Endothelial cell of umbilical vein (primary cell): ENCODE measurements at regions not wholly inside any gene's neighbourhood (a gene's known extent, or its start where the extent isn't known, plus 50 kb on each side); places are given as distances from the start of the nearest gene placed in this dataset.

Source experiments
- BruUV-seq: library from RNA; stranded (reverse); fragments of 400-500 nt; replicated peaks from 2 replicates; lab custom pipeline; 2021; lab: Mats Ljungman, UMichigan
- CTCF ChIA-PET: fragments of 300-600, 350-600 bp; sonication (Branson Sonifier 250); formaldehyde crosslinking; loops from one replicate; lab custom pipeline; 2021; ENCODE audit warnings: antibody characterized with exemption, inconsistent platforms; lab: Charles Lee
- POLR2A ChIA-PET: fragments of 300-600, 350-600 bp; sonication (Branson Sonifier 250); formaldehyde crosslinking; loops from one replicate; lab custom pipeline; 2021; ENCODE audit warnings: antibody characterized with exemption, inconsistent platforms; lab: Charles Lee
- DNase-seq: peaks from one replicate; pipeline ENCODE4 v3.0.0-alpha.2; 2011; ENCODE audit warnings: low read depth, low spot score
- FAIRE-seq: peaks from 2 replicates; lab custom pipeline; 2011; peaks lifted over from hg19 to GRCh38; lab: Jason Lieb, UNC
- H2AFZ ChIP-seq: 2 replicates; pipeline ENCODE4 v1.6.0; 2012; ENCODE audit warnings: low read depth, low read length, control low read depth, inconsistent platforms
- H3K27ac ChIP-seq: 2 replicates; pipeline ENCODE4 v1.5.1; 2011; ENCODE audit warnings: low read depth, mild to moderate bottlenecking, control low read depth, low read length, moderate library complexity; ENCODE audit not compliant: insufficient read depth
- H3K27me3 ChIP-seq, 2 experiments: 2 replicates each; pipeline versions ENCODE4 v1.6.0 to v1.6.1; 2011; ENCODE audit warnings: low read length in 2 of 2, mixed read lengths in 1 of 2; ENCODE audit not compliant: control insufficient read depth in 2 of 2, insufficient read depth in 2 of 2
- H3K36me3 ChIP-seq, 2 experiments: 2 replicates in 1 of 2; 3 replicates in 1 of 2; pipeline ENCODE4 v1.5.1; 2011; ENCODE audit warnings: low read length in 2 of 2, mild to moderate bottlenecking in 1 of 2, moderate library complexity in 1 of 2; ENCODE audit not compliant: control insufficient read depth in 2 of 2, insufficient read depth in 2 of 2; ENCODE audit errors: extremely low read depth in 1 of 2
- H3K4me1 ChIP-seq: 3 replicates; pipeline ENCODE4 v1.5.1; 2011; ENCODE audit warnings: mild to moderate bottlenecking, low read length; ENCODE audit not compliant: control insufficient read depth, insufficient read depth; ENCODE audit errors: extremely low read depth
- H3K4me2 ChIP-seq: 2 replicates; pipeline ENCODE4 v1.6.1; 2011; ENCODE audit warnings: low read length, control low read depth, mixed read lengths; ENCODE audit not compliant: insufficient read depth
- H3K4me3 ChIP-seq, 3 experiments: fragments of 200-600 bp in 1 of 3; sonication (generic), shearing (Covaris generic) in 1 of 3; replicated peaks in 1 of 3; 2 replicates each; pipeline ENCODE4 v1.5.1; 2011 to 2016; ENCODE audit warnings: control low read depth in 3 of 3, low read length in 3 of 3, mild to moderate bottlenecking in 2 of 3, inconsistent platforms in 1 of 3, low read depth in 1 of 3, moderate library complexity in 1 of 3; ENCODE audit not compliant: insufficient read depth in 1 of 3
- H3K79me2 ChIP-seq: 2 replicates; pipeline ENCODE4 v1.6.0; 2012; ENCODE audit warnings: low read length, inconsistent platforms; ENCODE audit not compliant: control insufficient read depth, insufficient read depth
- H3K9ac ChIP-seq: replicated peaks from 2 replicates; pipeline ENCODE3; 2011; ENCODE audit warnings: low read length, control low read depth; ENCODE audit not compliant: insufficient read depth; ENCODE audit errors: extremely low read depth
- H3K9me1 ChIP-seq: replicated peaks from 3 replicates; pipeline ENCODE4 v1.6.0; 2011; ENCODE audit warnings: mild to moderate bottlenecking, low read length; ENCODE audit not compliant: control insufficient read depth, insufficient read depth; ENCODE audit errors: extremely low read depth
- H3K9me3 ChIP-seq: replicated peaks from 2 replicates; pipeline ENCODE4 v1.5.1; 2012; ENCODE audit warnings: low read length, inconsistent platforms; ENCODE audit not compliant: control insufficient read depth, insufficient read depth
- H4K20me1 ChIP-seq: replicated peaks from 2 replicates; pipeline ENCODE3; 2011; ENCODE audit warnings: mild to moderate bottlenecking, low read length; ENCODE audit not compliant: control insufficient read depth, insufficient read depth; ENCODE audit errors: extremely low read depth
- CTCF ChIP-seq, 2 donors: IDR thresholded peaks; 1 replicate in 1 of 2; 2 replicates in 1 of 2; pipeline ENCODE4 v1.5.1; 2011; ENCODE audit warnings: low read length in 2 of 2, mild to moderate bottlenecking in 2 of 2, moderate library complexity in 2 of 2, control low read depth in 1 of 2, inconsistent platforms in 1 of 2, low read depth in 1 of 2; ENCODE audit not compliant: insufficient read depth in 1 of 2; ENCODE audit errors: extremely low read depth in 1 of 2
- EZH2 ChIP-seq: IDR thresholded peaks from 2 replicates; pipeline ENCODE4 v1.6.1; 2012; ENCODE audit warnings: borderline replicate concordance, low read depth, mild to moderate bottlenecking, moderate library complexity, low read length, inconsistent platforms; ENCODE audit not compliant: severe bottlenecking
- FOS ChIP-seq: IDR thresholded peaks from 2 replicates; pipeline ENCODE4 v1.6.1; 2011; ENCODE audit warnings: mild to moderate bottlenecking, low read length, moderate library complexity, borderline replicate concordance; ENCODE audit not compliant: insufficient read depth
- GATA2 ChIP-seq: IDR thresholded peaks from 2 replicates; pipeline ENCODE4 v1.7.0; 2011; ENCODE audit warnings: low read depth, mild to moderate bottlenecking, moderate library complexity, mixed read lengths, low read length; ENCODE audit not compliant: insufficient read length, insufficient read depth
- JUN ChIP-seq: IDR thresholded peaks from 2 replicates; pipeline ENCODE4 v1.6.1; 2011; ENCODE audit warnings: borderline replicate concordance, low read depth; ENCODE audit not compliant: insufficient read length, insufficient read depth
- MAX ChIP-seq: IDR thresholded peaks from 2 replicates; pipeline ENCODE4 v1.6.1; 2011; ENCODE audit not compliant: insufficient read depth, insufficient read length
- MYC ChIP-seq: IDR thresholded peaks from one replicate; pipeline ENCODE4 v1.6.1; 2011; ENCODE audit warnings: mild to moderate bottlenecking, low read depth, low read length
- POLR2A ChIP-seq: IDR thresholded peaks from 2 replicates; pipeline ENCODE4 v1.6.1; 2012; ENCODE audit warnings: low read depth, mild to moderate bottlenecking, control low read depth, low read length
- POLR2AphosphoS5 ChIP-seq: IDR thresholded peaks from 2 replicates; pipeline ENCODE4 v1.6.1; 2012; ENCODE audit warnings: low read depth, mild to moderate bottlenecking, control low read depth, low read length, moderate library complexity; ENCODE audit not compliant: insufficient read depth
- dilution Hi-C: fragments of 300-500 bp; cut with MboI; formaldehyde crosslinking; loops from one replicate; pipeline ENCODE4 v1.15.0; 2019; ENCODE audit warnings: low sequenced_read_pairs; ENCODE audit not compliant: extremely low pct_ligation_motif_present
- intact Hi-C: fragments of 100-400 bp; cut with micrococcal nuclease; formaldehyde crosslinking; loops from one replicate; pipeline ENCODE4 v1.10.0; 2022

- dilution Hi-C loops = no loop called here
- Histone ChIP-seq H3K36me3 (no peaks in the 10 kb centered on the region), H3K4me3 (no peak overlapping the region), H4K20me1 (no peaks in the 10 kb centered on the region), H3K27me3 (no peaks in the 10 kb centered on the region), H2AFZ (no peak overlapping the region), H3K27ac (no peak overlapping the region), H3K9ac (no peak overlapping the region), H3K9me3 (peaks cover 2% of the 10 kb centered on the region), H3K4me1 (no peaks in the 10 kb centered on the region), H3K9me1 (no peaks in the 10 kb centered on the region), H3K79me2 (no peaks in the 10 kb centered on the region), H3K4me2 (no peak overlapping the region)
- FAIRE-seq (no peak), DNase-seq (no peak)
- POLR2A ChIA-PET = no interaction called here
- CTCF ChIA-PET = no interaction called here
- TF ChIP-seq CTCF (IDR thresholded peaks at IDR 0.05; ENCODE audit: extremely low read depth in 1 of 2, insufficient read depth in 1 of 2, low read depth in 1 of 2, low read length in 2 of 2) (no peak), POLR2A (no peak), MYC (no peak), EZH2 (no peak), FOS (no peak), POLR2AphosphoS5 (no peak), MAX (no peak), JUN (no peak), GATA2 (no peak)
- intact Hi-C loops = no loop called here
- no TSS peak for BruUV-seq
Observed at GRCh38 chr7:118969370-118969769, 744.9 kb downstream of the ANKRD7 start.
